ENCODE measurements at regions not wholly inside any gene's neighbourhood (a gene's known extent, or its start where the extent isn't known, plus 50 kb on each side); places are given as distances from the start of the nearest gene placed in this dataset.

DNA sequence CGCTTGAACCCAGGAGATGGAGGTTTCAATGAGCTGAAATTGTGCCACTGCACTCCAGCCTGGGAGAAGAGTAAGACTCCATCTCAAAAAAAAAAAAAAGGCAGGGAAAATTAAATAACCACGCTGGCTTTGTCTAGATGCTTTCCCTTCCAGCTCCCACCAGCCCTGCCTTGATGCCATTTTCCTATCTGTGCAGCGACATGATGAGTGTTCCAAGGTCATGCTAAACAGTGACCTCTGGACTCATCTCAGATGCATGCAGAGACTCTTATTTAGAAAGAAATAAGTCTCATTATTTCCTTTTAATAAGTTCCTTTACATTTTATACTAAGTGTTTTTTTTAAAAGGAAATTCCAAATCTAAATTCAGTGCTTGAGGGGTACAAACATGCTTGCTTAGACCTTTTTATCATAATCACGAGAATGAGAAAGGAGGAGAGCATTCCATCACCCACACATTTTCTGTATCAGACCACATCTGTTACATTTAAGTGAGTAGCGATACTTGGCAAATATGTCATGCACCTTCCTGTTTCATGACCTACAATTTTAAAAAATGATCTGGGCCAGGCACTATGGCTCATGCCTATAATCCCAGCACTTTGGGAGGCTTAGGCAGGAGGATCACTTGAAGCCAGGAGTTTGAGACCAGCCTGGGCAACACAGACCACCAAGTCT is 101.1 kb upstream of the RREB1 start:
- Histone ChIP-seq H2BK5ac (ENCODE audit: insufficient read length, low read length) (no peak overlapping the region), H3K56ac (ENCODE audit: insufficient read length, low read depth, low read length) (no peak overlapping the region), H3K4me1 (ENCODE audit: insufficient read depth, low read length) (peaks cover 4% of the 10 kb centered on the region; the same call in 1 of the 2 replicates), H4K8ac (replicated peaks; ENCODE audit: insufficient read length, low read depth, low read length) (no peak overlapping the region), H3K9ac (ENCODE audit: extremely low read depth, insufficient read length, low read length) (no peak overlapping the region), H2AK5ac (ENCODE audit: insufficient read length, low read length) (no peak overlapping the region), H3K4ac (ENCODE audit: low read depth, low read length) (no peak overlapping the region), H2AFZ (ENCODE audit: low read length) (no peak overlapping the region), H3K14ac (ENCODE audit: insufficient read depth, low read length) (no peak overlapping the region), H4K91ac (ENCODE audit: insufficient read length, low read depth, low read length) (no peak overlapping the region), H2BK120ac (ENCODE audit: low read depth, low read length, poor library complexity, severe bottlenecking) (no peak overlapping the region), H3K27ac (ENCODE audit: insufficient read length, low read depth, low read length) (no peak overlapping the region), H2BK12ac (ENCODE audit: insufficient read length, low read depth, low read length) (no peak overlapping the region), H3K9me3 (ENCODE audit: control insufficient read depth, low read depth, low read length) (no peaks in the 10 kb centered on the region), H2BK15ac (ENCODE audit: low read depth, low read length) (no peak overlapping the region), H3K79me2 (ENCODE audit: insufficient read depth, low read length) (no peaks in the 10 kb centered on the region), H3K18ac (ENCODE audit: insufficient read length, low read depth, low read length) (no peak overlapping the region), H3T11ph (ENCODE audit: low read length) (no peak overlapping the region), H2BK20ac (ENCODE audit: low read depth, low read length, poor library complexity, severe bottlenecking) (no peak overlapping the region), H4K20me1 (ENCODE audit: control insufficient read depth, insufficient read depth, insufficient read length) (no peaks in the 10 kb centered on the region), H4K5ac (ENCODE audit: insufficient read length, low read depth, low read length) (no peak overlapping the region), H3K23ac (ENCODE audit: insufficient read length, low read depth, low read length) (no peak overlapping the region), H3K4me2 (ENCODE audit: insufficient read depth, insufficient read length, low read length) (no peak overlapping the region), H3K23me2 (ENCODE audit: insufficient read length, low read depth, low read length, poor library complexity, severe bottlenecking) (no peaks in the 10 kb centered on the region), H3K79me1 (ENCODE audit: insufficient read depth, low read depth, low read length, poor library complexity, severe bottlenecking) (no peaks in the 10 kb centered on the region), H3K27me3 (ENCODE audit: insufficient read depth, low read length) (no peaks in the 10 kb centered on the region)
- Mint-ChIP-seq H3K36me3 (ENCODE audit: insufficient read depth in 1 of 3, low read depth in 3 of 3) (no peaks in the 10 kb centered on the region), H3K27ac (no peak overlapping the region), H3K9me3 (no peaks in the 10 kb centered on the region), H3K4me3 (no peak overlapping the region), H3K27me3 (ENCODE audit: low read depth) (no peaks in the 10 kb centered on the region; the same call in 1 of the 2 replicates), H3K4me1 (peaks cover 15 to 27% of the 10 kb centered on the region in 2 experiments)
- no peak for DNase-seq
- WGBS (ENCODE audit: extremely low coverage, insufficient read length, low lambda C conversion rate), result no CpG with 5 or more reads among the region's 5 CpGs
- TF ChIP-seq CTCF (conservative IDR thresholded peaks at IDR 0.05), result no peak
